Activated CD4-positive, alpha-beta T cell treated with anti-CD3 and anti-CD28 coated beads, Interleukin-2, amount 10 ng/mL, durations not matched to agents 24 days and 14 days (primary cell): ENCODE measurements at regions not wholly inside any gene's neighbourhood (a gene's known extent, or its start where the extent isn't known, plus 50 kb on each side); places are given as distances from the start of the nearest gene placed in this dataset.
"Not testable (repeated sequence)": the region's sequence is repeated elsewhere in the genome, so short reads cannot be mapped to it uniquely, and the experiment has no call there.

Experiments
- DNase-seq: peaks from one replicate; pipeline ENCODE4 v3.0.0; 2022
- H3K27ac Mint-ChIP-seq: one replicate; pipeline ENCODE4 v1.8.0; 2022; ENCODE audit warnings: mild to moderate bottlenecking, mixed read lengths
- H3K27me3 Mint-ChIP-seq: one replicate; pipeline ENCODE4 v1.8.0; 2022; ENCODE audit warnings: mixed read lengths
- H3K36me3 Mint-ChIP-seq: one replicate; pipeline ENCODE4 v1.8.0; 2022; ENCODE audit warnings: low read depth, mild to moderate bottlenecking, mixed read lengths
- H3K4me1 Mint-ChIP-seq: one replicate; pipeline ENCODE4 v1.8.0; 2021; ENCODE audit warnings: mixed read lengths
- H3K4me3 Mint-ChIP-seq: one replicate; pipeline ENCODE4 v1.8.0; 2022; ENCODE audit warnings: mild to moderate bottlenecking, moderate library complexity, mixed read lengths
- H3K9me3 Mint-ChIP-seq: one replicate; pipeline ENCODE4 v1.8.0; 2021; ENCODE audit warnings: mixed read lengths
- intact Hi-C: fragments of 100-400 bp; cut with micrococcal nuclease; formaldehyde crosslinking; loops from one replicate; pipeline ENCODE4 v1.15.1; 2023

- peaks cover 37% of the 10 kb centered on the region for H3K27me3 Mint-ChIP-seq
- H3K36me3 Mint-ChIP-seq, result no peaks in the 10 kb centered on the region
- DNase-seq, result no peak
- no peak overlapping the region for H3K27ac Mint-ChIP-seq
- no peaks in the 10 kb centered on the region for H3K4me1 Mint-ChIP-seq
- H3K9me3 Mint-ChIP-seq, result no peaks in the 10 kb centered on the region
- intact Hi-C loops, result no loop called here
- no peak overlapping the region for H3K4me3 Mint-ChIP-seq
Observed at GRCh38 chr10:91745090-91745831, 53.0 kb upstream of the TNKS2 start.

- Mint-ChIP-seq H3K4me3 (no peak overlapping the region), H3K27me3 (peaks cover 49% of the 10 kb centered on the region), H3K4me1 (no peaks in the 10 kb centered on the region), H3K27ac (no peak overlapping the region), H3K36me3 (no peaks in the 10 kb centered on the region), H3K9me3 (no peaks in the 10 kb centered on the region)
- intact Hi-C loops, result no loop called here
- no peak for DNase-seq
Observed at GRCh38 chr10:91743465-91743864, 54.8 kb upstream of the TNKS2 start.

GRCh38 chr10:91742229-91742628 lies 56.0 kb upstream of the TNKS2 start:
- no peak for DNase-seq
- no peaks in the 10 kb centered on the region for H3K36me3 Mint-ChIP-seq
- H3K27me3 Mint-ChIP-seq, result peaks cover 60% of the 10 kb centered on the region
- H3K4me3 Mint-ChIP-seq, result no peak overlapping the region
- intact Hi-C loops, result no loop called here
- H3K4me1 Mint-ChIP-seq, result no peaks in the 10 kb centered on the region
- no peaks in the 10 kb centered on the region for H3K9me3 Mint-ChIP-seq
- no peak overlapping the region for H3K27ac Mint-ChIP-seq

- Mint-ChIP-seq H3K27me3 (peaks cover 67% of the 10 kb centered on the region), H3K4me3 (no peak overlapping the region), H3K4me1 (no peaks in the 10 kb centered on the region), H3K9me3 (no peaks in the 10 kb centered on the region), H3K36me3 (no peaks in the 10 kb centered on the region), H3K27ac (no peak overlapping the region)
- DNase-seq, result no peak
- intact Hi-C loops, result no loop called here
Observed at GRCh38 chr10:91741356-91741755, 56.9 kb upstream of the TNKS2 start.

GRCh38 chr10:91740353-91740924 lies 57.8 kb upstream of the TNKS2 start:
- intact Hi-C loops, result no loop called here
- H3K9me3 Mint-ChIP-seq, result no peaks in the 10 kb centered on the region
- H3K27ac Mint-ChIP-seq, result no peak overlapping the region
- no peaks in the 10 kb centered on the region for H3K4me1 Mint-ChIP-seq
- H3K36me3 Mint-ChIP-seq, result no peaks in the 10 kb centered on the region
- no peak overlapping the region for H3K4me3 Mint-ChIP-seq
- H3K27me3 Mint-ChIP-seq, result peaks cover 61% of the 10 kb centered on the region
- no peak for DNase-seq

- H3K4me3 Mint-ChIP-seq, H3K9me3 Mint-ChIP-seq, H3K4me1 Mint-ChIP-seq, H3K27ac Mint-ChIP-seq, intact Hi-C loops, H3K36me3 Mint-ChIP-seq, DNase-seq: not testable (repeated sequence)
- peaks cover 24% of the 10 kb centered on the region for H3K27me3 Mint-ChIP-seq
Observed at GRCh38 chr10:91732265-91732664, 66.0 kb upstream of the TNKS2 start.

GRCh38 chr10:91729339-91729738 lies 68.9 kb upstream of the TNKS2 start:
- H3K4me1 Mint-ChIP-seq, DNase-seq, H3K27me3 Mint-ChIP-seq, intact Hi-C loops, H3K4me3 Mint-ChIP-seq, H3K9me3 Mint-ChIP-seq, H3K36me3 Mint-ChIP-seq, H3K27ac Mint-ChIP-seq: not testable (repeated sequence)

- DNase-seq, result no peak
- no peak overlapping the region for H3K27ac Mint-ChIP-seq
- no peaks in the 10 kb centered on the region for H3K9me3 Mint-ChIP-seq
- H3K27me3 Mint-ChIP-seq, result peaks cover 5% of the 10 kb centered on the region
- intact Hi-C loops, result no loop called here
- H3K36me3 Mint-ChIP-seq, result no peaks in the 10 kb centered on the region
- H3K4me3 Mint-ChIP-seq, result no peak overlapping the region
- H3K4me1 Mint-ChIP-seq, result no peaks in the 10 kb centered on the region
Observed at GRCh38 chr10:91726355-91726754, 71.9 kb upstream of the TNKS2 start.

GRCh38 chr10:91724933-91725332 lies 73.3 kb upstream of the TNKS2 start:
- H3K27me3 Mint-ChIP-seq, result peaks cover 11% of the 10 kb centered on the region
- intact Hi-C loops, result no loop called here
- no peak overlapping the region for H3K27ac Mint-ChIP-seq
- H3K4me3 Mint-ChIP-seq, result no peak overlapping the region
- H3K4me1 Mint-ChIP-seq, result no peaks in the 10 kb centered on the region
- DNase-seq, result no peak
- H3K36me3 Mint-ChIP-seq, result no peaks in the 10 kb centered on the region
- H3K9me3 Mint-ChIP-seq, result no peaks in the 10 kb centered on the region

- H3K4me1 Mint-ChIP-seq, result no peaks in the 10 kb centered on the region
- H3K36me3 Mint-ChIP-seq, result no peaks in the 10 kb centered on the region
- intact Hi-C loops, result no loop called here
- no peaks in the 10 kb centered on the region for H3K9me3 Mint-ChIP-seq
- DNase-seq, result no peak
- no peak overlapping the region for H3K27ac Mint-ChIP-seq
- peaks cover 27% of the 10 kb centered on the region for H3K27me3 Mint-ChIP-seq
- H3K4me3 Mint-ChIP-seq, result no peak overlapping the region
Observed at GRCh38 chr10:91713461-91714072, 80.7 kb upstream of the PPP1R3C start.

GRCh38 chr10:91711885-91712680 lies 79.2 kb upstream of the PPP1R3C start:
- no peaks in the 10 kb centered on the region for H3K36me3 Mint-ChIP-seq
- no peaks in the 10 kb centered on the region for H3K4me1 Mint-ChIP-seq
- H3K27me3 Mint-ChIP-seq, result peaks cover 30% of the 10 kb centered on the region
- no peaks in the 10 kb centered on the region for H3K9me3 Mint-ChIP-seq
- no peak for DNase-seq
- no peak overlapping the region for H3K27ac Mint-ChIP-seq
- H3K4me3 Mint-ChIP-seq, result no peak overlapping the region
- intact Hi-C loops, result no loop called here

- DNase-seq, result no peak
- no peak overlapping the region for H3K4me3 Mint-ChIP-seq
- no peaks in the 10 kb centered on the region for H3K9me3 Mint-ChIP-seq
- H3K36me3 Mint-ChIP-seq, result no peaks in the 10 kb centered on the region
- no peaks in the 10 kb centered on the region for H3K4me1 Mint-ChIP-seq
- intact Hi-C loops, result no loop called here
- no peak overlapping the region for H3K27ac Mint-ChIP-seq
- peaks cover 34% of the 10 kb centered on the region for H3K27me3 Mint-ChIP-seq
Observed at GRCh38 chr10:91709394-91709798, 76.5 kb upstream of the PPP1R3C start.

- no peaks in the 10 kb centered on the region for H3K4me1 Mint-ChIP-seq
- H3K27me3 Mint-ChIP-seq, result peaks cover 31% of the 10 kb centered on the region
- no peaks in the 10 kb centered on the region for H3K36me3 Mint-ChIP-seq
- no peak overlapping the region for H3K27ac Mint-ChIP-seq
- DNase-seq, result no peak
- no peak overlapping the region for H3K4me3 Mint-ChIP-seq
- intact Hi-C loops, result no loop called here
- H3K9me3 Mint-ChIP-seq, result no peaks in the 10 kb centered on the region
Observed at GRCh38 chr10:91708174-91708861, 75.4 kb upstream of the PPP1R3C start.
